HFF-Myc (cell line): ENCODE measurements at regions not wholly inside any gene's neighbourhood (a gene's known extent, or its start where the extent isn't known, plus 50 kb on each side); places are given as distances from the start of the nearest gene placed in this dataset.

Experiments
- DNase-seq: peaks from one replicate; pipeline ENCODE4 v3.0.0-alpha.2; 2011; ENCODE audit warnings: low read depth; ENCODE audit errors: extremely low read depth
- H3K4me3 ChIP-seq: replicated peaks from 2 replicates; pipeline ENCODE4 v1.5.1; 2011; ENCODE audit warnings: low read depth, mild to moderate bottlenecking, control low read depth, low read length
- CTCF ChIP-seq: IDR thresholded peaks from 2 replicates; pipeline ENCODE4 v1.5.1; 2012; ENCODE audit warnings: mild to moderate bottlenecking, low read depth, low read length, control low read depth; ENCODE audit errors: missing control alignments

DNA sequence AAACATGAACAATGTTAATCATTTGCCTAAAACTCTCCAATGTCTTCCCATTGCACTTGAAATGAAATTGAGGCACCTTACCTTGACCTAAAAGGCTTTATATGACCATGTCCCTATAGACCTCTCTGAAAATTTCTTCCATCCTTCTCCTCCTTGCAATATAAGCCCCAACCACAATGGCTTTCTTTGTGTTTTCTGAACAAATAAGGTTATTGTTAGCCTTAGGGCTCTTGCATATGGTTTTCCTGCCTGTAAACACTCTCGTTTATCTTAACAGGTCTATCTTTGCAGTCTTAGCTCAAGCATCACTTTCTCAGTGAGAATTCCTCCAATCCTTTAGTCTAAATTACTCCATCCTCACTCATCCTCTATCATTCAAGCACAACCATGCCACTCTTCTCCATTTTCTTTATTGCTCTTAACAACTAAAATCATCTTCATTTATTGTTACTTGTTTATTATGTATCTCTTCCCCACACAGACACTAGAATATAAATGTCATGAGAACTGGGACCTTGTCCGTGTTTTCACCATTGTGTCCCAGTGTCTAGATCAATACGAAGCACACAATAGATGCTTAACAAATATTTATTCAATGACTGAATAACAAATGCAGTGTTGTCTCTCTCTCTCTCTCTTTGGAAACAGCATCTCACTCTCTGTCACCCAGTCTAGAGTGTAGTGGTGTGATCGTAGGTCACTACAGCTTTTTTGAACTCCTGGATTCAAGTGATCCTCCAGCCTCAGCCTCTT is 129.3 kb downstream of the RDH14 start:
- DNase-seq, result no peak
- TF ChIP-seq CTCF, result no peak

DNA sequence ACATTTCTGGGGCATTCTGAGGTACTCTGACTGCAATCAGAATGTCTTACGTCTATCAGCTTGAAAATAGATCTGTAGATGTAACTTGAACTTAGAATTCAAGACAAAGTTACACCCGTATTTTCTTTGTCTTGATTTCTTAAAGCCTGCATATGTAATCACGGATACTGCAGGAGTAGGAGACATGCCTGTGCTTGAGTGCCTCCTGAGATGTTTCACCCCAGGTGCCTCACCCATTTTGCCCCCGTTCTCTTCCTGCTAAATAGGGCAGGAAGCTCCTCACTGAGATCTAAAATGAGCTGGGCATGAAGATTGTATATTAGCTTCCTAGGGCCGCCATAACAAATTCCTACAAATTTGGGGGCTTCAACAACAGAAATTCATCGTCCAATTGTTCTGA is 131.9 kb downstream of the RDH14 start:
- H3K4me3 ChIP-seq, result no peak overlapping the region
- TF ChIP-seq CTCF, result no peak
- no peak for DNase-seq

More for the DNA sequence above, 129.3 kb downstream of the RDH14 start:
- no peak overlapping the region for H3K4me3 ChIP-seq

- no peak for TF ChIP-seq CTCF
- H3K4me3 ChIP-seq, result no peak overlapping the region
- no peak for DNase-seq
Measured at GRCh38 chr2:18427762-18428161, 132.7 kb downstream of the RDH14 start.

GRCh38 chr2:18426174-18426573 is 134.3 kb downstream of the RDH14 start:
- no peak overlapping the region for H3K4me3 ChIP-seq
- TF ChIP-seq CTCF, result no peak
- no peak for DNase-seq

DNA sequence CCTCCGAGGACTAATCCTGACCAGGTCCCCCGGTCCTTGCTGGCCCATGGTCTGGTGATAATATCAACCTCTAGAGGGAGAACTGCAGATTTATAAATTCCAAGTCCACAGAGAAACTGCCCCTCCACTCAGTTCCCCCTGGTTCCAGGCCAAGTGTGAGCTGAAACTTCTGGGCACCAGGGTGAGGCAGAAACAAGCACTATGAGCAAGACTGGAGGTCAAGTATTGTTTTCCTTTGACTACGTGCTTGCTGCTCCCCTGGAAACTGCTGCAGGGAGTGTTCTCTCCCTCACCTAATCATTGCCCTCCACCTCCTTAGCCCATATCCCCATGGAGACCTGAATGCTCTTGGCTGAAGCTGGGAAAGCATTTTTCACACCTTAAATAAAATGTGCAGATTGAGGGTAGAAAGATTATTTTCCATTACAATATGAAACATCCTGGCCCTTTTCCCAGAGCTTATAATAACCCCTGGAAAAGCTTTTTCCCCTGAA is 135.2 kb downstream of the RDH14 start:
- TF ChIP-seq CTCF, result no peak
- H3K4me3 ChIP-seq, result no peak overlapping the region
- no peak for DNase-seq

- H3K4me3 ChIP-seq, result no peak overlapping the region
- no peak for TF ChIP-seq CTCF
- DNase-seq, result no peak
Measured at GRCh38 chr2:18423636-18424035, 136.8 kb downstream of the RDH14 start.
